DOHH2 (cell line): ENCODE measurements at regions not wholly inside any gene's neighbourhood (a gene's known extent, or its start where the extent isn't known, plus 50 kb on each side); places are given as distances from the start of the nearest gene placed in this dataset.

ENCODE experiments used
- H3F3A ChIP-seq: fragments of 200-600 bp; sonication (generic), shearing (Covaris generic); 2 replicates; pipeline ENCODE4 v1.6.0; 2016; ENCODE audit warnings: antibody characterized with exemption, mild to moderate bottlenecking; ENCODE audit not compliant: control insufficient read depth, insufficient read depth
- H3K27ac ChIP-seq: fragments of 200-600 bp; sonication (generic); 2 replicates; pipeline ENCODE4 v1.5.1; 2014; ENCODE audit warnings: low read depth, mild to moderate bottlenecking, low read length, moderate library complexity
- H3K27me3 ChIP-seq: fragments of 200-600 bp; sonication (generic); 2 replicates; pipeline ENCODE4 v1.6.1; 2014; ENCODE audit warnings: mild to moderate bottlenecking, low read length, mixed read lengths; ENCODE audit not compliant: control insufficient read depth
- H3K36me3 ChIP-seq: fragments of 200-600 bp; sonication (generic); 2 replicates; pipeline ENCODE4 v1.6.1; 2014; ENCODE audit warnings: mild to moderate bottlenecking, low read length, moderate library complexity, mixed read lengths; ENCODE audit not compliant: control insufficient read depth
- H3K4me1 ChIP-seq: fragments of 200-600 bp; sonication (generic); 2 replicates; pipeline ENCODE4 v1.6.1; 2014; ENCODE audit warnings: mild to moderate bottlenecking, low read length, mixed read lengths; ENCODE audit not compliant: control insufficient read depth
- H3K4me2 ChIP-seq: fragments of 200-600 bp; sonication (generic); 2 replicates; pipeline ENCODE4 v1.6.0; 2014; ENCODE audit warnings: mild to moderate bottlenecking, low read length, moderate library complexity
- H3K4me3 ChIP-seq: fragments of 200-600 bp; sonication (generic); 2 replicates; pipeline ENCODE4 v1.5.1; 2014; ENCODE audit warnings: mild to moderate bottlenecking, low read length, mixed read lengths
- H3K79me2 ChIP-seq: fragments of 200-600 bp; sonication (generic); 2 replicates; pipeline ENCODE4 v1.6.1; 2014; ENCODE audit warnings: mild to moderate bottlenecking, low read length, mixed read lengths; ENCODE audit not compliant: control insufficient read depth
- H3K9me2 ChIP-seq: fragments of 200-600 bp; sonication (generic); replicated peaks from 2 replicates; pipeline ENCODE4 v1.6.1; 2014; ENCODE audit warnings: mild to moderate bottlenecking, low read length, mixed read lengths; ENCODE audit not compliant: control insufficient read depth
- H3K9me3 ChIP-seq: fragments of 200-600 bp; sonication (generic); 2 replicates; pipeline ENCODE4 v1.6.1; 2014; ENCODE audit warnings: antibody characterized with exemption, low read length, mixed read lengths; ENCODE audit not compliant: control insufficient read depth, insufficient read depth
- H4K20me1 ChIP-seq: fragments of 200-600 bp; sonication (generic); 2 replicates; pipeline ENCODE4 v1.6.0; 2014; ENCODE audit warnings: low read depth, mild to moderate bottlenecking, antibody characterized with exemption, low read length, moderate library complexity; ENCODE audit not compliant: control insufficient read depth, insufficient read depth
- EZH2phosphoT487 ChIP-seq: fragments of 200-600 bp; sonication (generic); IDR thresholded peaks from 2 replicates; pipeline ENCODE4 v1.6.1; 2017; ENCODE audit warnings: borderline replicate concordance, mild to moderate bottlenecking, antibody characterized with exemption, low read length, moderate library complexity, mixed read lengths
- TF ChIP-seq, protein P1 (sequence below): fragments of 200-600 bp; sonication (generic); IDR thresholded peaks from one replicate; pipeline ENCODE4 v1.5.1; 2014; ENCODE audit warnings: antibody characterized with exemption, mild to moderate bottlenecking, low read depth, low read length; ENCODE audit not compliant: poor library complexity, severe bottlenecking

- H3F3A ChIP-seq = no peaks in the 10 kb centered on the region
These were observed 1467.2 kb downstream of the RPA4 start for GRCh38 chrX:98350940-98351339.

DNA sequence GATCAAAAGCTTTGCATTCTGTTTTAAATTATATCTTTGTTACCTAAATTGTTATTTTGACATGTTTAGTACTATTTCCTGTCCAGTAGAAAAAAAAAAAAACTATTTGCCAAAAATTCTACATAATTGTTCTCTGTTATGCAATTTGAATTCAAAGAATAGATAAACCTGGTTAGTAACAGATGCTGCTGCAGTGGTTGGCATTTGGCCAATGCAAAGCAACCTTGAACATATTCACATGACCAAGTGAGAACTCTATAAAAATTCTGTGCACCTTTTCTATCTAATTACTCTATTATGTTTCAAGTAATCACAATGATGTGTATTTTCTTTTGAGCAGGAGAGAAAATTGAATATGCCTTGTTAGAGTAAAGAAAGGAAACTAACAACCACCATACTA is 1473.4 kb downstream of the RPA4 start:
- Histone ChIP-seq H4K20me1 (no peaks in the 10 kb centered on the region), H3K9me2 (no peaks in the 10 kb centered on the region), H3K9me3 (no peaks in the 10 kb centered on the region), H3K4me2 (no peak overlapping the region), H3F3A (no peaks in the 10 kb centered on the region), H3K79me2 (no peaks in the 10 kb centered on the region), H3K4me1 (no peaks in the 10 kb centered on the region), H3K36me3 (no peaks in the 10 kb centered on the region), H3K27me3 (no peaks in the 10 kb centered on the region), H3K27ac (no peak overlapping the region), H3K4me3 (no peak overlapping the region)
- TF ChIP-seq, protein P1, sequence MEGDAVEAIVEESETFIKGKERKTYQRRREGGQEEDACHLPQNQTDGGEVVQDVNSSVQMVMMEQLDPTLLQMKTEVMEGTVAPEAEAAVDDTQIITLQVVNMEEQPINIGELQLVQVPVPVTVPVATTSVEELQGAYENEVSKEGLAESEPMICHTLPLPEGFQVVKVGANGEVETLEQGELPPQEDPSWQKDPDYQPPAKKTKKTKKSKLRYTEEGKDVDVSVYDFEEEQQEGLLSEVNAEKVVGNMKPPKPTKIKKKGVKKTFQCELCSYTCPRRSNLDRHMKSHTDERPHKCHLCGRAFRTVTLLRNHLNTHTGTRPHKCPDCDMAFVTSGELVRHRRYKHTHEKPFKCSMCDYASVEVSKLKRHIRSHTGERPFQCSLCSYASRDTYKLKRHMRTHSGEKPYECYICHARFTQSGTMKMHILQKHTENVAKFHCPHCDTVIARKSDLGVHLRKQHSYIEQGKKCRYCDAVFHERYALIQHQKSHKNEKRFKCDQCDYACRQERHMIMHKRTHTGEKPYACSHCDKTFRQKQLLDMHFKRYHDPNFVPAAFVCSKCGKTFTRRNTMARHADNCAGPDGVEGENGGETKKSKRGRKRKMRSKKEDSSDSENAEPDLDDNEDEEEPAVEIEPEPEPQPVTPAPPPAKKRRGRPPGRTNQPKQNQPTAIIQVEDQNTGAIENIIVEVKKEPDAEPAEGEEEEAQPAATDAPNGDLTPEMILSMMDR = no peak
- TF ChIP-seq EZH2phosphoT487 = no peak

More at GRCh38 chrX:98350940-98351339, 1467.2 kb downstream of the RPA4 start:
- H3K36me3 ChIP-seq = no peaks in the 10 kb centered on the region
- H3K9me2 ChIP-seq = no peaks in the 10 kb centered on the region
- TF ChIP-seq, protein P1 = no peak
- TF ChIP-seq EZH2phosphoT487 = no peak
- H4K20me1 ChIP-seq = no peaks in the 10 kb centered on the region
- no peaks in the 10 kb centered on the region for H3K27me3 ChIP-seq
- no peak overlapping the region for H3K4me2 ChIP-seq
- H3K4me3 ChIP-seq = no peak overlapping the region
- no peaks in the 10 kb centered on the region for H3K79me2 ChIP-seq
- H3K27ac ChIP-seq = no peak overlapping the region
- H3K4me1 ChIP-seq = no peaks in the 10 kb centered on the region
- no peaks in the 10 kb centered on the region for H3K9me3 ChIP-seq

DNA sequence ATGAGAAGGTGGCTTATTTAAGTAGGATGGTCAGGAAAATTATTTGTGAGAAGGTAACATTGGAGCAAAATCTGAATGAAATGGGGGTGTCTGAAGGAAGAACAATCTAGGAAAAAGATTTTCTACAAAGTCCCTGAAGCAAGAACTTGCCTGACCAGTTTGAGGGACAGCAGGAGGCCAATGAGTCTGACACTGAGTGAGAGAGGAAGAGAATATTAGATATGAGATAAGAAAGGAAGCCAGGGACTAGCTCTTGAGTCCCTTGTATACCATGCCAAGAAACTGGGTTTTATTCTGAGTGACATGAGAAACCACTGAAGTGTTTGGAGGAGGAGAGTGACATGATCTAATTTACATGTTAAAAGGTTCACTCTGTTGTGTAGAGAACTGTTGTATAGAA is 1478.9 kb downstream of the RPA4 start:
- Histone ChIP-seq H3K4me2 (no peak overlapping the region), H3K27me3 (no peaks in the 10 kb centered on the region), H3K9me3 (no peaks in the 10 kb centered on the region), H3K4me1 (no peaks in the 10 kb centered on the region), H3F3A (no peaks in the 10 kb centered on the region), H4K20me1 (no peaks in the 10 kb centered on the region), H3K79me2 (no peaks in the 10 kb centered on the region), H3K4me3 (no peak overlapping the region), H3K36me3 (no peaks in the 10 kb centered on the region), H3K27ac (no peak overlapping the region), H3K9me2 (no peaks in the 10 kb centered on the region)
- TF ChIP-seq EZH2phosphoT487 = no peak
- TF ChIP-seq, protein P1 = no peak

DNA sequence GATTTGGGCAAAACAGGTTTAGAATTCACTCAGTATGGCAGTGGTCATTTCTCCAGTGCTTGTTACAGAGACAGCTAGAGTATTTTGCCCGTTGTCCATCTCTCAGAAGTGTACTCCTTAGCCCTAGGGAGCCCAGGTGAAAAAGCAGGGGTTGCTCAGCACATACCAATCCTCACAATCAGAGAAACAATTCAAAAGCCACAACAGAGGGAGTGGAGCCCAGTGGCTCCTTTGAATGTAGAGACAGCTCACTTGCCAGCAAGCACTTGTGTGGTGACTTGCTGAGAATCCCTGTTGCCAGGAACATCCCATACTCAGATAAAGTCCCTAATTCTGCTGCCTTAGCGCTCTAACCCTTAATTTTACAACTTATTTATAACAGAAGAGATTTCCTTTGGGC is 1488.3 kb downstream of the RPA4 start:
- no peak overlapping the region for H3K27ac ChIP-seq
- no peaks in the 10 kb centered on the region for H3K9me3 ChIP-seq
- H3K4me2 ChIP-seq = no peak overlapping the region
- no peak for TF ChIP-seq EZH2phosphoT487
- TF ChIP-seq, protein P1 = no peak
- H3K4me3 ChIP-seq = no peak overlapping the region
- no peaks in the 10 kb centered on the region for H3F3A ChIP-seq
- H3K36me3 ChIP-seq = no peaks in the 10 kb centered on the region
- H4K20me1 ChIP-seq = no peaks in the 10 kb centered on the region
- H3K79me2 ChIP-seq = no peaks in the 10 kb centered on the region
- no peaks in the 10 kb centered on the region for H3K9me2 ChIP-seq
- H3K27me3 ChIP-seq = no peaks in the 10 kb centered on the region
- H3K4me1 ChIP-seq = no peaks in the 10 kb centered on the region
